ENCODE measurements at regions not wholly inside any gene's neighbourhood (a gene's known extent, or its start where the extent isn't known, plus 50 kb on each side); places are given as distances from the start of the nearest gene placed in this dataset.

- DNase-seq (ENCODE audit: extremely low read depth, low read depth) = no peak
- TF ChIP-seq, protein P1, sequence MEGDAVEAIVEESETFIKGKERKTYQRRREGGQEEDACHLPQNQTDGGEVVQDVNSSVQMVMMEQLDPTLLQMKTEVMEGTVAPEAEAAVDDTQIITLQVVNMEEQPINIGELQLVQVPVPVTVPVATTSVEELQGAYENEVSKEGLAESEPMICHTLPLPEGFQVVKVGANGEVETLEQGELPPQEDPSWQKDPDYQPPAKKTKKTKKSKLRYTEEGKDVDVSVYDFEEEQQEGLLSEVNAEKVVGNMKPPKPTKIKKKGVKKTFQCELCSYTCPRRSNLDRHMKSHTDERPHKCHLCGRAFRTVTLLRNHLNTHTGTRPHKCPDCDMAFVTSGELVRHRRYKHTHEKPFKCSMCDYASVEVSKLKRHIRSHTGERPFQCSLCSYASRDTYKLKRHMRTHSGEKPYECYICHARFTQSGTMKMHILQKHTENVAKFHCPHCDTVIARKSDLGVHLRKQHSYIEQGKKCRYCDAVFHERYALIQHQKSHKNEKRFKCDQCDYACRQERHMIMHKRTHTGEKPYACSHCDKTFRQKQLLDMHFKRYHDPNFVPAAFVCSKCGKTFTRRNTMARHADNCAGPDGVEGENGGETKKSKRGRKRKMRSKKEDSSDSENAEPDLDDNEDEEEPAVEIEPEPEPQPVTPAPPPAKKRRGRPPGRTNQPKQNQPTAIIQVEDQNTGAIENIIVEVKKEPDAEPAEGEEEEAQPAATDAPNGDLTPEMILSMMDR (IDR thresholded peaks at IDR 0.05; ENCODE audit: low read depth, low read length, missing control alignments) = no peak
- H3K4me3 ChIP-seq (replicated peaks; ENCODE audit: low read depth, low read length) = no peak overlapping the region
Observed at GRCh38 chr5:125582352-125582751, 835.9 kb upstream of the ZNF608 start.

DNA sequence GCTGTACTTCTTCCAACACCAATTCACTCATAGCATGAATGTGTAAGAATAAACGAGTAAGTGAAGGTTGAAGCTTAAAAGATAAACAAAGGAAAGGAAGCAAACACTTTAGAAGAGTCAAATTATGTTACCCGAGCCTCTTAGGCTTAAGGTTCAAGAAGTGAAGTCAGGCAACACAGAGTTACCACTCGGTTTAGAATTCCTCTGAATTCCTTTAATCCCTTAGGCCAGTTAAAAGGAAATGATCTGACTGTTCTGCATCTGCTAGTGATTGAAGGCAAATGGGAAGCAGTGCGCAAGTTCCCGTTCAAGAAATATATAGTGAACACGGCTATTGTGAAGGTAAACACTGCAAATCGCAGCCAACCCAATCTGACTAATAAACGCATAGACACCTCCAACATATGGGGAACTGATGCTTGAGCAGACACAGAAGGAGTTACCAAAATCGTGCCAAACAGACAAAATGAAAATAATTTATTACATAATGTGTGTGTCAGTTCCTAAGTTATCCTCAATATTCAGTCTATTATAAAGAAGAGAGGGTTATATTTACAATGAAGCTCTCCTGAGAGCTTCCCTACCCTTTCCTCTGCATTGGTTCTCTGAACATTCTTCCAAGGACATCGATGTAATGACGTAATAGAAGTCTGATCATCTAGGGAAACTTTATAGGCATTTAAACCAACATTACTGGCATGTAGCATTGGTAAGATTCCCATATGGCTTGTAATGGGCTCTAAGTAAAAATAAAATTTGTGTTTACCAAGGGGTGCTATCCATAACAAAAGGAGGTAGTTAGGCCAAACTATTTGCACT is 837.1 kb upstream of the ZNF608 start:
- H3K4me3 ChIP-seq (replicated peaks; ENCODE audit: low read depth, low read length) = no peak overlapping the region
- DNase-seq (ENCODE audit: extremely low read depth, low read depth) = no peak
- TF ChIP-seq, protein P1 (IDR thresholded peaks at IDR 0.05; ENCODE audit: low read depth, low read length, missing control alignments) = no peak

GRCh38 chr5:125584140-125584520 is 837.7 kb upstream of the ZNF608 start:
- DNase-seq (ENCODE audit: extremely low read depth, low read depth) = no peak
- H3K4me3 ChIP-seq (replicated peaks; ENCODE audit: low read depth, low read length) = no peak overlapping the region
- TF ChIP-seq, protein P1 (IDR thresholded peaks at IDR 0.05; ENCODE audit: low read depth, low read length, missing control alignments) = no peak

GRCh38 chr5:125587631-125588030 is 835.6 kb upstream of the GRAMD2B start:
- H3K4me3 ChIP-seq (replicated peaks; ENCODE audit: low read depth, low read length) = no peak overlapping the region
- DNase-seq (ENCODE audit: extremely low read depth, low read depth) = no peak
- TF ChIP-seq, protein P1 (IDR thresholded peaks at IDR 0.05; ENCODE audit: low read depth, low read length, missing control alignments) = no peak

- no peak overlapping the region for H3K4me3 ChIP-seq (replicated peaks; ENCODE audit: low read depth, low read length)
- DNase-seq (ENCODE audit: extremely low read depth, low read depth) = no peak
- TF ChIP-seq, protein P1 (IDR thresholded peaks at IDR 0.05; ENCODE audit: low read depth, low read length, missing control alignments) = no peak
Observed at GRCh38 chr5:125592856-125593255, 830.4 kb upstream of the GRAMD2B start.

DNA sequence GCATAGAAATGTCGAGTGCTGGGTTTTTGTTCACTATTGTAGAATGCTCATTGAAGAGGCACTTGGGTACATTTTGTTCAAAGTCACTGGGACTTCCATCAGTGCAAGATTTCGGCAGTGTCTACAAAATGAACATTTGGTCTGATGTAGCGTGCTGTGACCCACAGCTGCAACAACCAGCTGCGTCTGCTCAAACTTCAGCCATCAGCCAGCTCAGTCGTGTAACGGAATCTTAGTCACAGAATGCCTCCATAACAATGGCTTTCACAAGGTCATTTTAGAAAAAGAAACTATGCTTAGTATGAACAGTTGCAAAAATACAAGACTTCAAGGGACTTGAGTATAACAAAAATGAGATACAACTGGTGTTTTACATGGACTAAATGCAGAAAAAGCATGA is 828.1 kb upstream of the GRAMD2B start:
- TF ChIP-seq, protein P1 (IDR thresholded peaks at IDR 0.05; ENCODE audit: low read depth, low read length, missing control alignments) = no peak
- no peak for DNase-seq (ENCODE audit: extremely low read depth, low read depth)
- H3K4me3 ChIP-seq (replicated peaks; ENCODE audit: low read depth, low read length) = no peak overlapping the region
